ENCODE measurements at regions not wholly inside any gene's neighbourhood (a gene's known extent, or its start where the extent isn't known, plus 50 kb on each side); places are given as distances from the start of the nearest gene placed in this dataset.

- no peak overlapping the region for H3K27ac ChIP-seq
- no peaks in the 10 kb centered on the region for H3K27me3 ChIP-seq (ENCODE audit: insufficient read depth, low read depth, severe bottlenecking)
- no peaks in the 10 kb centered on the region for H3K36me3 ChIP-seq
- no peak overlapping the region for H3K4me3 ChIP-seq (ENCODE audit: low read depth, low read length)
- peaks cover 2% of the 10 kb centered on the region for H3K9me3 ChIP-seq (ENCODE audit: severe bottlenecking)
- no peak for DNase-seq
- no peak for TF ChIP-seq CTCF (IDR thresholded peaks at IDR 0.05; ENCODE audit: low read depth, low read length)
Observed at GRCh38 chr1:53390736-53391135, 62.9 kb upstream of the LRP8 start.

GRCh38 chr1:53391296-53391695, 63.4 kb upstream of the LRP8 start:
- H3K27ac ChIP-seq = no peak overlapping the region
- no peak overlapping the region for H3K4me3 ChIP-seq (ENCODE audit: low read depth, low read length)
- no peak for DNase-seq
- TF ChIP-seq CTCF (IDR thresholded peaks at IDR 0.05; ENCODE audit: low read depth, low read length) = no peak
- no peaks in the 10 kb centered on the region for H3K27me3 ChIP-seq (ENCODE audit: insufficient read depth, low read depth, severe bottlenecking)
- no peaks in the 10 kb centered on the region for H3K36me3 ChIP-seq
- H3K9me3 ChIP-seq (ENCODE audit: severe bottlenecking) = peaks cover 2% of the 10 kb centered on the region

- TF ChIP-seq CTCF (IDR thresholded peaks at IDR 0.05; ENCODE audit: low read depth, low read length) = no peak
- peak overlapping the region; percentile 66 for H3K27ac ChIP-seq
- no peak for DNase-seq
- H3K9me3 ChIP-seq (ENCODE audit: severe bottlenecking) = peaks cover 2% of the 10 kb centered on the region
- H3K4me3 ChIP-seq (ENCODE audit: low read depth, low read length) = no peak overlapping the region
- no peaks in the 10 kb centered on the region for H3K36me3 ChIP-seq
- no peaks in the 10 kb centered on the region for H3K27me3 ChIP-seq (ENCODE audit: insufficient read depth, low read depth, severe bottlenecking)
Observed at GRCh38 chr1:53391982-53392381, 64.1 kb upstream of the LRP8 start.

GRCh38 chr1:53392460-53392859, 64.6 kb upstream of the LRP8 start:
- Histone ChIP-seq H3K4me3 (ENCODE audit: low read depth, low read length) (no peak overlapping the region), H3K27me3 (ENCODE audit: insufficient read depth, low read depth, severe bottlenecking) (no peaks in the 10 kb centered on the region), H3K27ac (peak overlapping the region; percentile 66), H3K9me3 (ENCODE audit: severe bottlenecking) (peaks cover 2% of the 10 kb centered on the region), H3K36me3 (no peaks in the 10 kb centered on the region)
- TF ChIP-seq CTCF (IDR thresholded peaks at IDR 0.05; ENCODE audit: low read depth, low read length) = peak; percentile 54
- peak; percentile 91 for DNase-seq

GRCh38 chr1:53393325-53393792, 65.5 kb upstream of the LRP8 start:
- Histone ChIP-seq H3K4me3 (ENCODE audit: low read depth, low read length) (no peak overlapping the region), H3K9me3 (ENCODE audit: severe bottlenecking) (peaks cover 2% of the 10 kb centered on the region), H3K27me3 (ENCODE audit: insufficient read depth, low read depth, severe bottlenecking) (no peaks in the 10 kb centered on the region), H3K27ac (peak overlapping the region; percentile 66), H3K36me3 (no peaks in the 10 kb centered on the region)
- peak; percentile 86 for DNase-seq
- TF ChIP-seq CTCF (IDR thresholded peaks at IDR 0.05; ENCODE audit: low read depth, low read length) = peak; percentile 79

- no peaks in the 10 kb centered on the region for H3K27me3 ChIP-seq (ENCODE audit: insufficient read depth, low read depth, severe bottlenecking)
- no peak overlapping the region for H3K27ac ChIP-seq
- H3K36me3 ChIP-seq = no peaks in the 10 kb centered on the region
- DNase-seq = no peak
- no peak for TF ChIP-seq CTCF (IDR thresholded peaks at IDR 0.05; ENCODE audit: low read depth, low read length)
- H3K4me3 ChIP-seq (ENCODE audit: low read depth, low read length) = no peak overlapping the region
- no peaks in the 10 kb centered on the region for H3K9me3 ChIP-seq (ENCODE audit: severe bottlenecking)
Observed at GRCh38 chr1:53394306-53394705, 64.9 kb upstream of the DMRTB1 start.

All from WERI-Rb-1 (cell line).